Liver (tissue), 8 donors: ENCODE measurements at regions not wholly inside any gene's neighbourhood (a gene's known extent, or its start where the extent isn't known, plus 50 kb on each side); places are given as distances from the start of the nearest gene placed in this dataset.

Experiments used
- DNase-seq: peaks from one replicate; pipeline ENCODE4 v3.0.0-alpha.2; 2017; ENCODE audit warnings: low spot score
- H3K27ac ChIP-seq, 2 donors: one replicate each; pipeline ENCODE4 v1.7.0; 2013; ENCODE audit warnings: inconsistent platforms in 2 of 2, low read length in 2 of 2, control low read depth in 1 of 2, low read depth in 1 of 2, mild to moderate bottlenecking in 1 of 2
- H3K27me3 ChIP-seq, 4 donors: one replicate each; pipeline versions ENCODE4 v1.6.1 to v1.7.0; 2013; ENCODE audit warnings: low read length in 3 of 4, inconsistent platforms in 1 of 4, mild to moderate bottlenecking in 1 of 4, moderate library complexity in 1 of 4; ENCODE audit not compliant: control insufficient read depth in 4 of 4, insufficient read depth in 4 of 4
- H3K36me3 ChIP-seq, 4 donors: one replicate each; pipeline versions ENCODE4 v1.6.1 to v1.7.0; 2013; ENCODE audit warnings: low read length in 3 of 4, mild to moderate bottlenecking in 3 of 4, low read depth in 1 of 4, moderate library complexity in 1 of 4; ENCODE audit not compliant: control insufficient read depth in 4 of 4, insufficient read depth in 3 of 4
- H3K4me1 ChIP-seq, 4 donors: one replicate each; pipeline versions ENCODE4 v1.6.1 to v1.7.0; 2013; ENCODE audit warnings: low read length in 3 of 4, mild to moderate bottlenecking in 3 of 4, moderate library complexity in 1 of 4; ENCODE audit not compliant: control insufficient read depth in 4 of 4, insufficient read depth in 4 of 4
- H3K4me3 ChIP-seq, 3 donors: one replicate each; pipeline versions ENCODE4 v1.6.1 to v1.7.0; 2013; ENCODE audit warnings: low read length in 3 of 3, control low read depth in 1 of 3, low read depth in 1 of 3, mild to moderate bottlenecking in 1 of 3
- H3K9ac ChIP-seq, 2 donors: one replicate each; pipeline ENCODE4 v1.7.0; 2013; ENCODE audit warnings: low read length in 2 of 2, mild to moderate bottlenecking in 2 of 2, moderate library complexity in 2 of 2, control low read depth in 1 of 2, low read depth in 1 of 2
- H3K9me3 ChIP-seq, 4 donors: one replicate each; pipeline versions ENCODE4 v1.6.1 to v1.7.0; 2013; ENCODE audit warnings: low read length in 3 of 4; ENCODE audit not compliant: control insufficient read depth in 4 of 4
- ATF3 ChIP-seq: IDR thresholded peaks from 2 replicates; pipeline ENCODE4 v1.6.1; 2016; ENCODE audit warnings: antibody characterized with exemption
- CTCF ChIP-seq: fragments of 150-350 bp; IDR thresholded peaks from 2 replicates; pipeline ENCODE4 v1.5.1; 2017; ENCODE audit warnings: improper control_type of control experiment, low read depth, low read length; ENCODE audit not compliant: missing input control
- EGR1 ChIP-seq, 2 donors: IDR thresholded peaks; 2 replicates each; pipeline ENCODE4 v1.6.1; 2016 to 2018; ENCODE audit warnings: antibody characterized with exemption in 2 of 2, low read depth in 2 of 2
- FOXA1 ChIP-seq: IDR thresholded peaks from 2 replicates; pipeline ENCODE4 v1.6.1; 2016; ENCODE audit warnings: antibody characterized with exemption
- FOXA2 ChIP-seq: IDR thresholded peaks from 2 replicates; pipeline ENCODE4 v1.6.1; 2016; ENCODE audit warnings: antibody characterized with exemption
- GABPA ChIP-seq, 2 donors: IDR thresholded peaks in 1 of 2; conservative IDR thresholded peaks in 1 of 2; 2 replicates each; pipeline ENCODE4 v1.6.1; 2016; ENCODE audit warnings: antibody characterized with exemption in 2 of 2, mild to moderate bottlenecking in 1 of 2, moderate library complexity in 1 of 2
- HNF4A ChIP-seq, 2 donors: conservative IDR thresholded peaks; 2 replicates each; pipeline ENCODE4 v1.6.1; 2016; ENCODE audit warnings: antibody characterized with exemption in 2 of 2, mild to moderate bottlenecking in 2 of 2
- HNF4G ChIP-seq: IDR thresholded peaks from 2 replicates; pipeline ENCODE4 v1.6.1; 2016; ENCODE audit warnings: antibody characterized with exemption
- JUND ChIP-seq, 2 donors: IDR thresholded peaks; 2 replicates each; pipeline ENCODE4 v1.6.1; 2016; ENCODE audit warnings: antibody characterized with exemption in 2 of 2
- MAX ChIP-seq: IDR thresholded peaks from 2 replicates; pipeline ENCODE4 v1.6.1; 2016; ENCODE audit warnings: antibody characterized with exemption
- NR2F2 ChIP-seq: IDR thresholded peaks from 2 replicates; pipeline ENCODE4 v1.6.1; 2016; ENCODE audit warnings: antibody characterized with exemption
- REST ChIP-seq: IDR thresholded peaks from 2 replicates; pipeline ENCODE4 v1.6.1; 2016; ENCODE audit warnings: antibody characterized with exemption, mild to moderate bottlenecking
- RXRA ChIP-seq, 2 donors: IDR thresholded peaks; 2 replicates each; pipeline ENCODE4 v1.6.1; 2017 to 2018; ENCODE audit warnings: antibody characterized with exemption in 2 of 2, mild to moderate bottlenecking in 1 of 2
- SP1 ChIP-seq: IDR thresholded peaks from 2 replicates; pipeline ENCODE4 v1.6.1; 2018; ENCODE audit warnings: antibody characterized with exemption, mild to moderate bottlenecking
- TAF1 ChIP-seq: conservative IDR thresholded peaks from 2 replicates; pipeline ENCODE4 v1.6.1; 2016; ENCODE audit warnings: antibody characterized with exemption, mild to moderate bottlenecking
- YY1 ChIP-seq: IDR thresholded peaks from 2 replicates; pipeline ENCODE4 v1.6.1; 2016; ENCODE audit warnings: antibody characterized with exemption, mild to moderate bottlenecking
- ZBTB33 ChIP-seq: IDR thresholded peaks from 2 replicates; pipeline ENCODE4 v1.6.1; 2016; ENCODE audit warnings: antibody characterized with exemption
- WGBS: extraction: QIAGEN DNeasy Blood & Tissue Kit; methylation state at CpG from one replicate; pipeline ENCODE4 v1.1.7; 2013; 5-methylcytosine and 5-hydroxymethylcytosine counted together
- donor health status: healthy.
- donor health status: healthy.
- donor health status: healthy.
- donor health status: healthy.
- donor health status: healthy.

- TF ChIP-seq ATF3 (no peak), GABPA (IDR thresholded peaks at IDR 0.05 in 1 of 2, conservative IDR thresholded peaks at IDR 0.05 in 1 of 2) (no peak), MAX (no peak), SP1 (no peak), RXRA (IDR thresholded peaks at IDR 0.05) (no peak), ZBTB33 (no peak), JUND (IDR thresholded peaks at IDR 0.05) (no peak), CTCF (no peak), EGR1 (IDR thresholded peaks at IDR 0.05; ENCODE audit: low read depth in 2 of 2) (no peak), FOXA2 (no peak), NR2F2 (no peak), HNF4G (no peak), TAF1 (no peak), FOXA1 (no peak)
- no peaks in the 10 kb centered on the region for H3K36me3 ChIP-seq
- no peak overlapping the region for H3K4me3 ChIP-seq
- no peaks in the 10 kb centered on the region for H3K4me1 ChIP-seq
- 81% methylated on average over 6 of the region's 6 CpGs for WGBS
- no peak for DNase-seq
- H3K9ac ChIP-seq, result no peak overlapping the region
- no peak overlapping the region for H3K27ac ChIP-seq
- H3K9me3 ChIP-seq, result no peaks in the 10 kb centered on the region
- H3K27me3 ChIP-seq, result no peaks in the 10 kb centered on the region
Observed at GRCh38 chr7:21185653-21186265, 242.1 kb upstream of the SP4 start.

GRCh38 chr7:21191321-21192073 lies 236.4 kb upstream of the SP4 start:
- no peak overlapping the region for H3K4me3 ChIP-seq
- no peaks in the 10 kb centered on the region for H3K4me1 ChIP-seq
- WGBS, result 75% methylated on average over 7 of the region's 7 CpGs
- H3K27ac ChIP-seq, result no peak overlapping the region
- no peaks in the 10 kb centered on the region for H3K9me3 ChIP-seq
- H3K9ac ChIP-seq, result no peak overlapping the region
- DNase-seq, result no peak
- peaks cover 0 to 3% (median 0%) of the 10 kb centered on the region in 4 donors for H3K27me3 ChIP-seq
- no peaks in the 10 kb centered on the region for H3K36me3 ChIP-seq
- no peak for TF ChIP-seq FOXA1
- TF ChIP-seq HNF4G, result no peak
- TF ChIP-seq ATF3, result no peak
- no peak for TF ChIP-seq HNF4A (conservative IDR thresholded peaks at IDR 0.05)
- TF ChIP-seq NR2F2, result no peak
- no peak for TF ChIP-seq GABPA (IDR thresholded peaks at IDR 0.05 in 1 of 2, conservative IDR thresholded peaks at IDR 0.05 in 1 of 2)
- no peak for TF ChIP-seq CTCF
- no peak for TF ChIP-seq ZBTB33
- TF ChIP-seq REST, result no peak
- no peak for TF ChIP-seq EGR1 (IDR thresholded peaks at IDR 0.05; ENCODE audit: low read depth in 2 of 2)
- no peak for TF ChIP-seq YY1
- no peak for TF ChIP-seq TAF1
- TF ChIP-seq JUND (IDR thresholded peaks at IDR 0.05), result no peak
